ENCODE measurements at regions not wholly inside any gene's neighbourhood (a gene's known extent, or its start where the extent isn't known, plus 50 kb on each side); places are given as distances from the start of the nearest gene placed in this dataset.

DNA sequence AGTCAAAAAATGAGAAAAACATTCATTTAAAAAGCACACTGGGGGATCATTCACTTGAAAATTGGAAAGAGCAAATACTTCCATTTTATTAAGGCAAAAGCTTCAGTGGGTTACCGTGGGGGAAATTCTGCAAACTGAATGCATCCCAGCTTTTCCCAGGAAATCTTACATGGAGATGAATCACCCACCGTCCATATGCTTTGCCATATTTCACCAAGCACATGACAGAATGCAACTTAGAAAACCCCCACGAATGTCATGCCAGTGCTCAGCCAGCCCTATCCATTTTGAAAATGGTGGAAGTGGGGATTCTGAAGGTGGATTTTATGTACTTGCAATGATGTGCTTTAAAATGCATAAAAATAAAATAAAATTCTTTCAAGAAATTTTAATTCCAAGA is 485.5 kb upstream of the ID2 start:
- ChIA-PET POLR2A (no interaction called here), RAD21 (ENCODE audit: low non-redundant PET in 1 of 2, low total read pairs in 2 of 2, uncharacterized antibody in 2 of 2, unreplicated experiment in 2 of 2) (no interaction called here), CTCF (no interaction called here)
- no peak overlapping the region for H2AFZ ChIP-seq (ENCODE audit: low read depth, low read length, poor library complexity, severe bottlenecking)
- no peaks in the 10 kb centered on the region for H3K9me3 ChIP-seq (ENCODE audit: control insufficient read depth in 1 of 2, insufficient read depth in 1 of 2, low read depth in 1 of 2, low read length in 2 of 2)
- H3K4me2 ChIP-seq (ENCODE audit: low read length) = no peak overlapping the region
- no peak for TF ChIP-seq EGR1 (IDR thresholded peaks at IDR 0.05; ENCODE audit: low read depth)
- no peak for TF ChIP-seq TCF7L2 (IDR thresholded peaks at IDR 0.05; ENCODE audit: borderline replicate concordance, extremely low read depth, insufficient read depth, insufficient read length)
- no peak for TF ChIP-seq YY1 (IDR thresholded peaks at IDR 0.05; ENCODE audit: extremely low read depth, insufficient replicate concordance, low read depth, low read length)
- no peak for TF ChIP-seq ZFX (IDR thresholded peaks at IDR 0.05)
- TF ChIP-seq, protein P1, sequence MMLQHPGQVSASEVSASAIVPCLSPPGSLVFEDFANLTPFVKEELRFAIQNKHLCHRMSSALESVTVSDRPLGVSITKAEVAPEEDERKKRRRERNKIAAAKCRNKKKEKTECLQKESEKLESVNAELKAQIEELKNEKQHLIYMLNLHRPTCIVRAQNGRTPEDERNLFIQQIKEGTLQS (IDR thresholded peaks at IDR 0.05) = no peak
- TF ChIP-seq, protein P2, sequence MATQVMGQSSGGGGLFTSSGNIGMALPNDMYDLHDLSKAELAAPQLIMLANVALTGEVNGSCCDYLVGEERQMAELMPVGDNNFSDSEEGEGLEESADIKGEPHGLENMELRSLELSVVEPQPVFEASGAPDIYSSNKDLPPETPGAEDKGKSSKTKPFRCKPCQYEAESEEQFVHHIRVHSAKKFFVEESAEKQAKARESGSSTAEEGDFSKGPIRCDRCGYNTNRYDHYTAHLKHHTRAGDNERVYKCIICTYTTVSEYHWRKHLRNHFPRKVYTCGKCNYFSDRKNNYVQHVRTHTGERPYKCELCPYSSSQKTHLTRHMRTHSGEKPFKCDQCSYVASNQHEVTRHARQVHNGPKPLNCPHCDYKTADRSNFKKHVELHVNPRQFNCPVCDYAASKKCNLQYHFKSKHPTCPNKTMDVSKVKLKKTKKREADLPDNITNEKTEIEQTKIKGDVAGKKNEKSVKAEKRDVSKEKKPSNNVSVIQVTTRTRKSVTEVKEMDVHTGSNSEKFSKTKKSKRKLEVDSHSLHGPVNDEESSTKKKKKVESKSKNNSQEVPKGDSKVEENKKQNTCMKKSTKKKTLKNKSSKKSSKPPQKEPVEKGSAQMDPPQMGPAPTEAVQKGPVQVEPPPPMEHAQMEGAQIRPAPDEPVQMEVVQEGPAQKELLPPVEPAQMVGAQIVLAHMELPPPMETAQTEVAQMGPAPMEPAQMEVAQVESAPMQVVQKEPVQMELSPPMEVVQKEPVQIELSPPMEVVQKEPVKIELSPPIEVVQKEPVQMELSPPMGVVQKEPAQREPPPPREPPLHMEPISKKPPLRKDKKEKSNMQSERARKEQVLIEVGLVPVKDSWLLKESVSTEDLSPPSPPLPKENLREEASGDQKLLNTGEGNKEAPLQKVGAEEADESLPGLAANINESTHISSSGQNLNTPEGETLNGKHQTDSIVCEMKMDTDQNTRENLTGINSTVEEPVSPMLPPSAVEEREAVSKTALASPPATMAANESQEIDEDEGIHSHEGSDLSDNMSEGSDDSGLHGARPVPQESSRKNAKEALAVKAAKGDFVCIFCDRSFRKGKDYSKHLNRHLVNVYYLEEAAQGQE (IDR thresholded peaks at IDR 0.05; ENCODE audit: low read depth) = no peak
- no peak for TF ChIP-seq RAD21 (IDR thresholded peaks at IDR 0.05; ENCODE audit: low read depth)
- no peak for TF ChIP-seq FOSL1 (IDR thresholded peaks at IDR 0.05; ENCODE audit: low read depth)
- TF ChIP-seq, protein P3, sequence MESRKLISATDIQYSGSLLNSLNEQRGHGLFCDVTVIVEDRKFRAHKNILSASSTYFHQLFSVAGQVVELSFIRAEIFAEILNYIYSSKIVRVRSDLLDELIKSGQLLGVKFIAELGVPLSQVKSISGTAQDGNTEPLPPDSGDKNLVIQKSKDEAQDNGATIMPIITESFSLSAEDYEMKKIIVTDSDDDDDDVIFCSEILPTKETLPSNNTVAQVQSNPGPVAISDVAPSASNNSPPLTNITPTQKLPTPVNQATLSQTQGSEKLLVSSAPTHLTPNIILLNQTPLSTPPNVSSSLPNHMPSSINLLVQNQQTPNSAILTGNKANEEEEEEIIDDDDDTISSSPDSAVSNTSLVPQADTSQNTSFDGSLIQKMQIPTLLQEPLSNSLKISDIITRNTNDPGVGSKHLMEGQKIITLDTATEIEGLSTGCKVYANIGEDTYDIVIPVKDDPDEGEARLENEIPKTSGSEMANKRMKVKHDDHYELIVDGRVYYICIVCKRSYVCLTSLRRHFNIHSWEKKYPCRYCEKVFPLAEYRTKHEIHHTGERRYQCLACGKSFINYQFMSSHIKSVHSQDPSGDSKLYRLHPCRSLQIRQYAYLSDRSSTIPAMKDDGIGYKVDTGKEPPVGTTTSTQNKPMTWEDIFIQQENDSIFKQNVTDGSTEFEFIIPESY (IDR thresholded peaks at IDR 0.05; ENCODE audit: extremely low read depth, insufficient replicate concordance, low read length) = no peak
- TF ChIP-seq SIN3A (IDR thresholded peaks at IDR 0.05; ENCODE audit: low read depth) = no peak
- TF ChIP-seq POLR2A (IDR thresholded peaks at IDR 0.05; ENCODE audit: borderline replicate concordance, extremely low read depth, insufficient read depth, insufficient read length) = no peak
- no peak for TF ChIP-seq EZH2phosphoT487 (IDR thresholded peaks at IDR 0.05; ENCODE audit: borderline replicate concordance)
- no peak for TF ChIP-seq SRF (IDR thresholded peaks at IDR 0.05; ENCODE audit: low read depth)
- no peak for TF ChIP-seq POLR2AphosphoS5 (IDR thresholded peaks at IDR 0.05; ENCODE audit: low read depth, low read length)
- no peak for TF ChIP-seq SP1 (IDR thresholded peaks at IDR 0.05; ENCODE audit: low read depth)
- no peak overlapping the region for H3K27ac ChIP-seq (ENCODE audit: low read depth, low read length)
- H3K4me3 ChIP-seq (replicated peaks in 1 of 2; ENCODE audit: low read depth in 1 of 2, low read length in 2 of 2) = no peak overlapping the region
- intact Hi-C loops (cut with micrococcal nuclease) = no loop called here
- ATAC-seq = no peak
- H3K79me2 ChIP-seq (ENCODE audit: insufficient read depth, low read length) = no peaks in the 10 kb centered on the region
- no peaks in the 10 kb centered on the region for H3K36me3 ChIP-seq (ENCODE audit: control insufficient read depth in 1 of 2, insufficient read depth in 2 of 2, low read length in 2 of 2)
- no peaks in the 10 kb centered on the region; the same call in none of the 2 replicates for H3K27me3 ChIP-seq (ENCODE audit: insufficient read depth, low read length)
- BruUV-seq (replicated peaks) = no TSS peak
- no peak for DNase-seq (ENCODE audit: low read depth, low spot score)
- no peak overlapping the region for H3K9ac ChIP-seq (ENCODE audit: low read length)
- H3K9me2 ChIP-seq (ENCODE audit: insufficient read depth) = no peaks in the 10 kb centered on the region
- H3K4me1 ChIP-seq (ENCODE audit: control insufficient read depth in 1 of 2, insufficient read depth in 2 of 2, low read length in 2 of 2) = no peaks in the 10 kb centered on the region
- no peaks in the 10 kb centered on the region for H4K20me1 ChIP-seq (ENCODE audit: insufficient read depth)
